SJCRH30 (cell line): ENCODE measurements at regions not wholly inside any gene's neighbourhood (a gene's known extent, or its start where the extent isn't known, plus 50 kb on each side); places are given as distances from the start of the nearest gene placed in this dataset.
"Not testable (repeated sequence)": the region's sequence is repeated elsewhere in the genome, so short reads cannot be mapped to it uniquely, and the experiment has no call there.

Experiments used
- DNase-seq, 2 experiments: peaks; one replicate each; pipeline ENCODE4 v3.0.0-alpha.2; 2015 to 2020
- H3K27ac ChIP-seq: fragments of 250-450 bp; sonication (Bioruptor Pico); 2 replicates; pipeline ENCODE4 v1.5.1; 2020; ENCODE audit warnings: mild to moderate bottlenecking, moderate library complexity
- H3K27me3 ChIP-seq: fragments of 250-450 bp; sonication (Bioruptor Pico); 2 replicates; pipeline ENCODE4 v1.5.1; 2020; ENCODE audit warnings: mild to moderate bottlenecking, moderate library complexity
- H3K36me3 ChIP-seq: fragments of 250-450 bp; sonication (Bioruptor Pico); 2 replicates; pipeline ENCODE4 v1.5.1; 2020; ENCODE audit warnings: mild to moderate bottlenecking, moderate library complexity
- H3K4me1 ChIP-seq: fragments of 250-450 bp; sonication (Bioruptor Pico); 2 replicates; pipeline ENCODE4 v1.5.1; 2020; ENCODE audit warnings: mild to moderate bottlenecking, moderate library complexity
- H3K4me3 ChIP-seq: fragments of 250-450 bp; sonication (Bioruptor Pico); 2 replicates; pipeline ENCODE4 v1.5.1; 2020; ENCODE audit warnings: mild to moderate bottlenecking, moderate library complexity
- H3K9me3 ChIP-seq: fragments of 250-450 bp; sonication (Bioruptor Pico); replicated peaks from 2 replicates; pipeline ENCODE4 v1.5.1; 2020; ENCODE audit warnings: mild to moderate bottlenecking, moderate library complexity

DNA sequence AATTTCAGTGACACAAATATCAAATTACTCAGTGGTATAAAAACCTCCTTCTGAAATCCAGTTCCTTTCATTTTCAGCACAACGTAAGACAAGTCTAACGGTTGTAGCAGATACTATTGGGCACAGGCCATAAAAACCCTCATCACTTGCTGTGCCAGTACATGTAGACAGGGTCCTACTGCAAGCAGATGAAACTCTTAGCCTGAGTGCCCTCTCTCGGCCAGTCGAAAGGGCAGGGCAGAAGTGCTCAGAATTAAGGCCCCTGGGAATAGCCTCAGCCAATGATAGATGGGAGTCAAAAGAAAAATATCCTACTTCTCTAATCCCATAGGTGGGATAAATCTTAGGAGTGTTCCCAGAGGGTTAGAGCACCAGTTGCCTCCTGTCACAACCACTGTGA, 168.5 kb upstream of the FER start:
- Histone ChIP-seq H3K4me3 (no peak overlapping the region), H3K27ac (no peak overlapping the region), H3K27me3 (no peaks in the 10 kb centered on the region), H3K36me3 (no peaks in the 10 kb centered on the region), H3K4me1 (no peaks in the 10 kb centered on the region), H3K9me3 (0 out of 2 replicates have a peak, but pooled peaks cover 2% of the 10 kb centered on the region)
- no peak for DNase-seq

GRCh38 chr5:108578791-108579190, 168.9 kb upstream of the FER start:
- Histone ChIP-seq H3K36me3 (no peaks in the 10 kb centered on the region), H3K9me3 (0 out of 2 replicates have a peak, but pooled peaks cover 2% of the 10 kb centered on the region), H3K4me1 (no peaks in the 10 kb centered on the region), H3K27ac (no peak overlapping the region), H3K27me3 (no peaks in the 10 kb centered on the region), H3K4me3 (no peak overlapping the region)
- DNase-seq: no peak

- Histone ChIP-seq H3K4me3 (no peak overlapping the region), H3K36me3 (no peaks in the 10 kb centered on the region), H3K27ac (no peak overlapping the region), H3K27me3 (no peaks in the 10 kb centered on the region), H3K4me1 (no peaks in the 10 kb centered on the region), H3K9me3 (no peaks in the 10 kb centered on the region)
- DNase-seq: no peak
Measured at GRCh38 chr5:108567429-108567828, 180.3 kb upstream of the FER start.

DNA sequence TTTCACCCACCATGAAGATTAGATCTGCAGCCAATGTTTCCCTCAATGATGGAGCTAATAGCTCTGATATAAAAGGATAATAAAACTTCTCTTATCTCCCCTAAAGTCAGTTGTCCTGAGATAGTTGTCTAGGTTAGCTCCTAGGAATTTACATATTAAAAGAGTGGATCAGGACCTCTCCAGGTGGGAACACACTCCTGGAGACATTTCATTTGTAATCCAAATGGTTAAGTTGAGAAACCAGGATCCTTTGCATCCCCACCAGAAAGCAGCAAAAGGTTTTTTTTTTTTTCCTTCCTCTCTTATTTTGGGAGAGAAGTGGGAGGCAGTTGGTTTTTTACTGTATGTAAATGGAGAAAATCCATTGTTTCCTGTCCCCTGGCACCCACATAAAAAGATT, 182.5 kb upstream of the FBXL17 start:
- no peaks in the 10 kb centered on the region for H3K27me3 ChIP-seq

DNA sequence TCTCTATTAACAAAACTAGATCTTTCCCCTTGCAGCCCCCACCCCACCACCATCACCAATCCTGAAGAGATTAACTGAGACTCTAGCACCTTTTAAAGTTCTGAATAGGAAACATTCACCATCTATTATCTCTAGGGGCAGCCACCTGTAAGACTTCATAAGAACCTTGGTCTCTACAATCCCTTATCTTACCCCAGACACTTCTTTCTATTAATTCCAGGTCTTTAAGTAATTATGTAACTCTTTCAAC, 180.2 kb upstream of the FBXL17 start:
- Histone ChIP-seq H3K36me3 (no peaks in the 10 kb centered on the region), H3K9me3 (no peaks in the 10 kb centered on the region), H3K4me1 (no peaks in the 10 kb centered on the region), H3K4me3 (no peak overlapping the region), H3K27me3 (no peaks in the 10 kb centered on the region), H3K27ac (no peak overlapping the region)
- no peak for DNase-seq

More for the DNA sequence above, 182.5 kb upstream of the FBXL17 start:
- Histone ChIP-seq H3K27ac (no peak overlapping the region), H3K36me3 (no peaks in the 10 kb centered on the region), H3K4me1 (no peaks in the 10 kb centered on the region), H3K4me3 (no peak overlapping the region), H3K9me3 (no peaks in the 10 kb centered on the region)
- DNase-seq: no peak

- Histone ChIP-seq H3K4me3 (no peak overlapping the region), H3K27me3 (no peaks in the 10 kb centered on the region), H3K27ac (no peak overlapping the region), H3K4me1 (no peaks in the 10 kb centered on the region), H3K9me3 (no peaks in the 10 kb centered on the region), H3K36me3 (no peaks in the 10 kb centered on the region)
- no peak for DNase-seq
Measured at GRCh38 chr5:108561416-108562204, 179.7 kb upstream of the FBXL17 start.

DNA sequence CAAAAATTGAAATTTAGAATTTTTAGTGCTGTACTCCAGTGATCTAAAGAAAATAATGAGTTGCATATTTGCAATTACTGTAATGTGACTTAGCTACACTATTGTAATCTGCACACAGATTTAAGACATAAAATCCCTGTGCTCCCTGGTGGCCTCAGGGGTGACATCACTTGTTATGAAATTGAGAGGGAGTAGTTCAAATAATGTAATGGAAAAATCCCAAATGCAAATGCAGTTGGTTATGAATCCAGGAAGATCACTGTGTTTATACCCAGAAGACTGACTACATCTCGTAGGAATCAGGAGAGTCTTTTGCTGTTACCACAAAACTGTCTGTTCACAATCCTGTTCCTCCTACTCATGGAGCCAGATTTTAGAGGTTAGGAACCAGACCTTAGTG, 178.7 kb upstream of the FBXL17 start:
- Histone ChIP-seq H3K36me3 (no peaks in the 10 kb centered on the region), H3K9me3 (no peaks in the 10 kb centered on the region), H3K4me3 (no peak overlapping the region), H3K27me3 (no peaks in the 10 kb centered on the region), H3K4me1 (no peaks in the 10 kb centered on the region), H3K27ac (no peak overlapping the region)
- DNase-seq: no peak

- H3K4me1 ChIP-seq: no peaks in the 10 kb centered on the region
- no peaks in the 10 kb centered on the region for H3K9me3 ChIP-seq
- H3K27ac ChIP-seq: no peak overlapping the region
- DNase-seq: no peak
- no peaks in the 10 kb centered on the region for H3K27me3 ChIP-seq
- no peak overlapping the region for H3K4me3 ChIP-seq
- H3K36me3 ChIP-seq: no peaks in the 10 kb centered on the region
Measured at GRCh38 chr5:108560166-108560565, 178.3 kb upstream of the FBXL17 start.

- not testable (repeated sequence) for H3K4me1 ChIP-seq, H3K9me3 ChIP-seq, H3K4me3 ChIP-seq, H3K27me3 ChIP-seq, DNase-seq, H3K36me3 ChIP-seq, H3K27ac ChIP-seq
Measured at GRCh38 chr5:108558840-108559239, 176.9 kb upstream of the FBXL17 start.

DNA sequence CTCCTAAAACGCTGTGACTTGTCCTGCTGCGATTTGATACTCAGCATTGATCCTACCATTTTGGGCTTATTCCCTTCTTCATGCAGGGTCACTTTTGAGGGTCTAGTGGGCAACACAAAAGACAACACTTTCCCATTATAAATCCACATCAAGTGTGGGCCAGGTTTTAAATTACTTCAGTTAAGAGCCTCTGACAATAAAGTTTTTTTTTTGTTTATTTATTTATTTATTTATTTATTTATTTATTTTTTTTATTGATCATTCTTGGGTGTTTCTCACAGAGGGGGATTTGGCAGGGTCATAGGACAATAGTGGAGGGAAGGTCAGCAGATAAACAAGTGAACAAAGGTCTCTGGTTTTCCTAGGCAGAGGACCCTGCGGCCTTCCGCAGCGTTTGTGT, 176.2 kb upstream of the FBXL17 start:
- H3K27me3 ChIP-seq, H3K36me3 ChIP-seq, H3K9me3 ChIP-seq, H3K4me1 ChIP-seq, H3K4me3 ChIP-seq, H3K27ac ChIP-seq, DNase-seq: not testable (repeated sequence)

DNA sequence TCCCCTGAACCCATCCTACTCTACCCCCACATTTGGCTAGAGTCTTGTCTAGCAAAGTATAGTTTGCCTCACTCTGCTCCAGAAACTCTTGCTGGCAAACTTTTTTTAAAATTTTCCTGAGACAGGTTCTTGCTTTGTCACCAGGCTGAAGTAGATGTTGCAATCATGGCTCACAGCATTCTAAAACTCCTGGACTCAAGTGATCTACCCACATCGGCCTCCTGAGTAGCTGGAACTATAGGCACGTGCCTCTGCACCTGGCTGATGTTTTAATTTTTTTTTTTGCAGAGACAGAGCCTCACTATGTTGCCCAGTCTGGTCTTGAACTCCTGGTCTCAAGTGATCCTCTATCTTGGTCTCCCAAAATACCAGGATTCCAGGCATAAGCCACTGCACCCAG, 175.8 kb upstream of the FBXL17 start:
- H3K4me1 ChIP-seq: no peaks in the 10 kb centered on the region
- H3K4me3 ChIP-seq: no peak overlapping the region
- no peaks in the 10 kb centered on the region for H3K27me3 ChIP-seq
- H3K27ac ChIP-seq: no peak overlapping the region
- H3K9me3 ChIP-seq: no peaks in the 10 kb centered on the region
- H3K36me3 ChIP-seq: no peaks in the 10 kb centered on the region
- no peak for DNase-seq

DNA sequence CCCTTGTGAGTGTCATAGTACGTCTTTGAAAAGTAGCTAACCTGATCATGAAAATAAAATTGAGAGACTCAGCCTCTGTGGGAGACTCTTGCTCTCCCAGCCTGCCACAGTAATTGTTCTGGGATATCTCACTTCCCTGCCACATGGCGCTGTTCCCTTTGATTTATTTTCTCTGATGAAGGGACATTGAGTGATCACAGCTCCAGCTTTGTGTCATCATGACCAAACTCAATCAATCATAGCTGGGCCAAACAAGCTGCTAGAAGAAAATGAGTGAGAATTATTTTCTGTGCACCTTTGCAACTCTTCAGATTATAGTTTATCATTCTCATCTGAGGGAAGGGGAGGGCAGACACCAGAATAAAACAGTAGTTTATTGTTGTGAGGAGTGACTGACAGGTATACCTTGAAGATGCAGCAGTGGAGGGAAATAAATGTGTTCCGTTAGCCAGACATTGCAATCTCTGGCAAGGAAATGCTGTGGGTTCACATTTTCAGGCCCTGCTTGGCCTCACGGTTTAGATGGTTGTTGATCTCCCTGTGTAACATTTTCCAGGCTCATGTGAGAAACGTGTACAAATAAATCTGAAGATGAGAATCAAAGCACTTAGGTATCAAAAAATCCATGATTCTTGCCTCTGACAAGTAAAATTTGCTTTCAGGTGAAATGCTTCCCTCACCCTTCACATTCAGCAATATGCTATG, 174.7 kb upstream of the FBXL17 start:
- no peak for DNase-seq
- H3K4me3 ChIP-seq: no peak overlapping the region
- no peak overlapping the region for H3K27ac ChIP-seq
- no peaks in the 10 kb centered on the region for H3K4me1 ChIP-seq
- H3K36me3 ChIP-seq: no peaks in the 10 kb centered on the region
- H3K27me3 ChIP-seq: no peaks in the 10 kb centered on the region
- H3K9me3 ChIP-seq: no peaks in the 10 kb centered on the region

DNA sequence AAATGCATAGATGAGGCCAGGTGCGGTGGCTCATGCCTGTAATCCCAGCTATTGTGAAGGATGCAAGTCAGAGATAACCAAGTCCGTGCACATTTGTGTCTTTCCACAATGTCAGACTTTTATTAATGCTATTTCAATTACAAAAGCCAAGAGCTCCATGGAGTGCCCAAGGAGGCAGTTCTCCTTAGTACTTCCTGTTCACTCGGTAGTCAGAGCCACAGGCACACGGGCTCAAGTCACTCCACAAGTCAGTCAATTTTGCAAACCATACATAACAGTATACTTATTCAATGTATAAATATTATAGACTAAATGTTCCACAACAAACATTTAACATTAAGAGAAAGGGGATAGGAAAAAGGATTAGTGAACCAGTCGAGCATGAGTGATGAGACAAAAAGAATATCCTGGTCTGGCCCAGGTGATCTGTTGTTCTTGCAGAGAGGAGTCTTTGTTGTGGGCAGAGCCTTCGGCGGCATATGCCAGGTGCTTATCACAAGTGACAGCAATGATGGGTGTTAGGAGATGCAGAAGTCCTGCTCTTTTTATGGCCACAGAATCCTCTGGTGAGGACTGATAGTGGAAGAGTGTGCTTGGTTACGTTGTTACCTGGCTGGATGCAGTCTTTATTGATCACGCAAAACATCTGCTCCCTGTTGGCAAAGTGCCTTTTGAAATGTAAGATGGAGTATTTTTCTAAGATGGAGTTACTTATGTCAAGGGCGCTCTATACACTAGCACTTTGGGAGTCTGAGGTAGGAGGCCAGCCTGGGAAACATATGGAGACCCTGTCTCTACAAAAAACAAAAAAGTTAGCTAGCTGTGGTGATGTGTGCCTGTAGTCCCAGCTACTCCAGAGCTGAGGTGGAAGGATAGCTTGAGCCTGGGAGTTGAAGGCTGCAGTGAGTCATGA, 167.0 kb upstream of the FBXL17 start:
- Histone ChIP-seq H3K27me3 (no peaks in the 10 kb centered on the region), H3K4me1 (no peaks in the 10 kb centered on the region), H3K36me3 (no peaks in the 10 kb centered on the region), H3K9me3 (no peaks in the 10 kb centered on the region), H3K4me3 (no peak overlapping the region), H3K27ac (no peak overlapping the region)
- DNase-seq: no peak

DNA sequence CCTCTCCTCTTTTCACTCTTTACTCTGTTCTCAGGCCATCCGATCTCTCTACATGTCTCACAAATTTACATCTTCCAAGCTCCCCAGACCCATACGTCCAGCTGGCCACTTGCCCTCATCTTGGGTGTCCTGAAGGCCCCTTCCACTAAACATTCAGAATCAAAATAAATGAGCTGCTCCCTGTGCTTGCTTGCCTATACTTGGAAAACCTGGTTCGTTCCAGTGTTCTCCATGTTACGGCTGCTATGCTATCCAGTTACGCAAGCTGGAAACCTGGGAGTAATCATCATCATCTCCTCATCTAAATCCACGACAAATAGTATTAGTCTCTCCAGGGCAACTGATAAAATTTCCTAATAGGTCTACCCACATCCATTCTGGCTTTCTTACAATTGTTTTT, 165.0 kb upstream of the FBXL17 start:
- Histone ChIP-seq H3K4me3 (no peak overlapping the region), H3K27ac (no peak overlapping the region), H3K36me3 (no peaks in the 10 kb centered on the region), H3K9me3 (no peaks in the 10 kb centered on the region), H3K4me1 (no peaks in the 10 kb centered on the region), H3K27me3 (no peaks in the 10 kb centered on the region)
- no peak for DNase-seq

GRCh38 chr5:108545301-108545700, 163.4 kb upstream of the FBXL17 start:
- Histone ChIP-seq H3K36me3 (no peaks in the 10 kb centered on the region), H3K4me1 (no peaks in the 10 kb centered on the region), H3K4me3 (no peak overlapping the region), H3K9me3 (no peaks in the 10 kb centered on the region), H3K27me3 (no peaks in the 10 kb centered on the region), H3K27ac (no peak overlapping the region)
- DNase-seq: no peak
